Vagina (tissue), 2 donors: ENCODE measurements at regions not wholly inside any gene's neighbourhood (a gene's known extent, or its start where the extent isn't known, plus 50 kb on each side); places are given as distances from the start of the nearest gene placed in this dataset.

Experiments
- POLR2AphosphoS5 ChIP-seq, 2 donors: sonication (generic); formaldehyde crosslinking; IDR thresholded peaks; one replicate each; pipeline ENCODE4 v1.9.0; 2017; ENCODE audit warnings: antibody characterized with exemption in 2 of 2, mild to moderate bottlenecking in 2 of 2, low read depth in 1 of 2; ENCODE audit not compliant: insufficient read depth in 1 of 2
- TF ChIP-seq, protein P1 (sequence below), 3 experiments: fragments of 450-650 bp in 2 of 3; fragments of 200-600 bp in 1 of 3; sonication (generic) in 1 of 3; IDR thresholded peaks; one replicate each; pipeline ENCODE4 v1.5.1; 2017 to 2019; ENCODE audit warnings: antibody characterized with exemption in 3 of 3, mild to moderate bottlenecking in 2 of 3, moderate library complexity in 2 of 3

DNA sequence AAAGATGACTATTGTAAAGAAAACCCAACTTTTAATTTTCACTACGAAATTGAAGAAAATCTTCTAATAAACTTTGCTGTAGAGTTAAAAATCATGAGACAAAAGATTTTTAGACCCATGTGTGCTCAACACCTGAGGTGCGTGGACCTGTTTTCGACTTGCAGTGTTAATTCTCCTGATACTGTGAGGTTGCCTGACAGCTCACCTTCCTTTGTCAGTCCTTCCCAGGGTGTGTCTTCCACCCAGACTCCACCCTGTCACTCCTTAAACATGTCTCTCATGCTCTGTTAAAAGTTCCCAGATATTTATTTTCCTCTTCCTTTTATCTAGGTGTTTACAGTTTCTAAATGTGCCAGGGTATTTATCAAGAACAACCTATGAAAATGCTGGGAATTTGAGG lies 151.3 kb upstream of the NT5E start:
- TF ChIP-seq, protein P1, sequence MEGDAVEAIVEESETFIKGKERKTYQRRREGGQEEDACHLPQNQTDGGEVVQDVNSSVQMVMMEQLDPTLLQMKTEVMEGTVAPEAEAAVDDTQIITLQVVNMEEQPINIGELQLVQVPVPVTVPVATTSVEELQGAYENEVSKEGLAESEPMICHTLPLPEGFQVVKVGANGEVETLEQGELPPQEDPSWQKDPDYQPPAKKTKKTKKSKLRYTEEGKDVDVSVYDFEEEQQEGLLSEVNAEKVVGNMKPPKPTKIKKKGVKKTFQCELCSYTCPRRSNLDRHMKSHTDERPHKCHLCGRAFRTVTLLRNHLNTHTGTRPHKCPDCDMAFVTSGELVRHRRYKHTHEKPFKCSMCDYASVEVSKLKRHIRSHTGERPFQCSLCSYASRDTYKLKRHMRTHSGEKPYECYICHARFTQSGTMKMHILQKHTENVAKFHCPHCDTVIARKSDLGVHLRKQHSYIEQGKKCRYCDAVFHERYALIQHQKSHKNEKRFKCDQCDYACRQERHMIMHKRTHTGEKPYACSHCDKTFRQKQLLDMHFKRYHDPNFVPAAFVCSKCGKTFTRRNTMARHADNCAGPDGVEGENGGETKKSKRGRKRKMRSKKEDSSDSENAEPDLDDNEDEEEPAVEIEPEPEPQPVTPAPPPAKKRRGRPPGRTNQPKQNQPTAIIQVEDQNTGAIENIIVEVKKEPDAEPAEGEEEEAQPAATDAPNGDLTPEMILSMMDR (IDR thresholded peaks at IDR 0.05): no peak
- no peak for TF ChIP-seq POLR2AphosphoS5 (IDR thresholded peaks at IDR 0.05; ENCODE audit: insufficient read depth in 1 of 2, low read depth in 1 of 2)
